HCT116 (cell line): ENCODE measurements at regions not wholly inside any gene's neighbourhood (a gene's known extent, or its start where the extent isn't known, plus 50 kb on each side); places are given as distances from the start of the nearest gene placed in this dataset.

ENCODE experiments used
- ATAC-seq: fragments of 200-7000 bp; cut with Tn5 transposase; 2 replicates; pipeline ENCODE4 v1.9.1; 2020; ENCODE audit warnings: mild to moderate bottlenecking, moderate library complexity
- BruUV-seq: library from RNA; stranded (reverse); fragments of 400-500 nt; replicated peaks from 2 replicates; lab custom pipeline; 2021; lab: Mats Ljungman, UMichigan
- CTCF ChIA-PET: fragments of 300-600 bp; sonication (Branson Sonifier 250); formaldehyde crosslinking; loops from one replicate; lab custom pipeline; 2021; ENCODE audit warnings: antibody characterized with exemption; lab: Charles Lee
- POLR2A ChIA-PET: fragments of 300-600, 350-600 bp; sonication (Branson Sonifier 250); formaldehyde crosslinking; loops from one replicate; lab custom pipeline; 2021; ENCODE audit warnings: antibody characterized with exemption; lab: Charles Lee
- RAD21 ChIA-PET, 2 experiments: fragments of 300-600 bp; sonication (Branson Sonifier 250); formaldehyde crosslinking; loops; one replicate each; lab custom pipeline; 2023; ENCODE audit warnings: low total read pairs in 2 of 2; ENCODE audit not compliant: uncharacterized antibody in 2 of 2, unreplicated experiment in 2 of 2, low non-redundant PET in 1 of 2; lab: Charles Lee
- DNase-seq: peaks from one replicate; pipeline ENCODE4 v3.0.0-alpha.2; 2010; ENCODE audit warnings: low read depth, low spot score
- H2AFZ ChIP-seq: fragments of 200-600 bp; shearing (Covaris generic), sonication (generic); 2 replicates; pipeline ENCODE4 v1.6.1; 2017; ENCODE audit warnings: low read depth, mixed run types, mixed read lengths, antibody characterized with exemption, low read length; ENCODE audit not compliant: poor library complexity, severe bottlenecking
- H3K27ac ChIP-seq: 2 replicates; pipeline ENCODE4 v1.5.1; 2012; ENCODE audit warnings: low read depth, low read length
- H3K27me3 ChIP-seq: fragments of 200-600 bp; sonication (generic); 2 replicates; pipeline ENCODE4 v1.6.1; 2016; ENCODE audit warnings: mixed run types, low read length, mixed read lengths; ENCODE audit not compliant: insufficient read depth
- H3K36me3 ChIP-seq, 2 experiments: fragments of 200-500 bp in 1 of 2; fragments of 200-600 bp in 1 of 2; sonication (Bioruptor generic) in 1 of 2; sonication (generic) in 1 of 2; 2 replicates each; pipeline versions ENCODE4 v1.5.1 to v1.6.1; 2014 to 2016; ENCODE audit warnings: low read length in 2 of 2, inconsistent platforms in 1 of 2, mixed read lengths in 1 of 2, mixed run types in 1 of 2; ENCODE audit not compliant: insufficient read depth in 2 of 2, control insufficient read depth in 1 of 2
- H3K4me1 ChIP-seq, 2 experiments: fragments of 200-600 bp in 1 of 2; sonication (generic) in 1 of 2; 2 replicates each; pipeline versions ENCODE4 v1.5.1 to v1.6.1; 2012 to 2017; ENCODE audit warnings: low read length in 2 of 2, inconsistent platforms in 1 of 2, mild to moderate bottlenecking in 1 of 2, mixed read lengths in 1 of 2, mixed run types in 1 of 2, moderate library complexity in 1 of 2; ENCODE audit not compliant: insufficient read depth in 2 of 2, control insufficient read depth in 1 of 2
- H3K4me2 ChIP-seq: fragments of 200-600 bp; sonication (generic); 2 replicates; pipeline ENCODE4 v1.6.1; 2017; ENCODE audit warnings: mixed run types, low read length, mixed read lengths
- H3K4me3 ChIP-seq, 2 experiments: fragments of 200-600 bp in 1 of 2; sonication (generic) in 1 of 2; replicated peaks in 1 of 2; 2 replicates each; pipeline ENCODE4 v1.5.1; 2011 to 2016; ENCODE audit warnings: low read length in 2 of 2, control low read depth in 1 of 2, low read depth in 1 of 2, mild to moderate bottlenecking in 1 of 2, mixed read lengths in 1 of 2, mixed run types in 1 of 2
- H3K79me2 ChIP-seq: fragments of 200-600 bp; sonication (generic); 2 replicates; pipeline ENCODE4 v1.6.1; 2017; ENCODE audit warnings: mild to moderate bottlenecking, mixed run types, low read length, moderate library complexity, mixed read lengths; ENCODE audit not compliant: insufficient read depth
- H3K9ac ChIP-seq: fragments of 200-600 bp; sonication (generic); 2 replicates; pipeline ENCODE4 v1.6.1; 2016; ENCODE audit warnings: low read length, mixed read lengths
- H3K9me2 ChIP-seq: fragments of 200-600 bp; sonication (generic), shearing (Covaris generic); 2 replicates; pipeline ENCODE4 v1.6.1; 2017; ENCODE audit warnings: mixed run types, mild to moderate bottlenecking, moderate library complexity; ENCODE audit not compliant: insufficient read depth
- H3K9me3 ChIP-seq, 2 experiments: fragments of 200-500 bp in 1 of 2; fragments of 200-600 bp in 1 of 2; sonication (Bioruptor generic) in 1 of 2; sonication (generic) in 1 of 2; 2 replicates each; pipeline ENCODE4 v1.6.1; 2014 to 2017; ENCODE audit warnings: low read length in 2 of 2, mixed read lengths in 2 of 2, inconsistent platforms in 1 of 2, low read depth in 1 of 2, mild to moderate bottlenecking in 1 of 2, mixed run types in 1 of 2, moderate library complexity in 1 of 2; ENCODE audit not compliant: control insufficient read depth in 1 of 2, insufficient read depth in 1 of 2
- H4K20me1 ChIP-seq: fragments of 200-600 bp; sonication (generic), shearing (Covaris generic); 2 replicates; pipeline ENCODE4 v1.6.1; 2017; ENCODE audit warnings: mixed run types, mild to moderate bottlenecking, moderate library complexity; ENCODE audit not compliant: insufficient read depth
- CEBPB ChIP-seq: IDR thresholded peaks from 2 replicates; pipeline ENCODE4 v1.6.1; 2012; ENCODE audit warnings: low read depth
- EGR1 ChIP-seq: IDR thresholded peaks from 2 replicates; pipeline ENCODE4 v1.6.1; 2012; ENCODE audit warnings: low read depth
- ELF1 ChIP-seq: IDR thresholded peaks from 2 replicates; pipeline ENCODE4 v1.6.1; 2012; ENCODE audit warnings: low read depth, borderline replicate concordance
- EZH2phosphoT487 ChIP-seq: fragments of 200-600 bp; IDR thresholded peaks from 2 replicates; pipeline ENCODE4 v1.6.1; 2018; ENCODE audit warnings: antibody characterized with exemption, borderline replicate concordance
- FOSL1 ChIP-seq: IDR thresholded peaks from 2 replicates; pipeline ENCODE4 v1.6.1; 2012; ENCODE audit warnings: low read depth
- JUND ChIP-seq: IDR thresholded peaks from 2 replicates; pipeline ENCODE4 v1.6.1; 2012
- POLR2A ChIP-seq: IDR thresholded peaks from 2 replicates; pipeline ENCODE4 v1.7.0; 2011; ENCODE audit warnings: borderline replicate concordance; ENCODE audit not compliant: insufficient read depth, insufficient read length; ENCODE audit errors: extremely low read depth
- POLR2AphosphoS5 ChIP-seq: IDR thresholded peaks from 2 replicates; pipeline ENCODE4 v1.6.1; 2011; ENCODE audit warnings: mild to moderate bottlenecking, low read depth, low read length, moderate library complexity
- RAD21 ChIP-seq: IDR thresholded peaks from 2 replicates; pipeline ENCODE4 v1.6.1; 2012; ENCODE audit warnings: low read depth, mild to moderate bottlenecking
- REST ChIP-seq: IDR thresholded peaks from 2 replicates; pipeline ENCODE4 v1.6.1; 2012; ENCODE audit warnings: low read depth
- SRF ChIP-seq: IDR thresholded peaks from 2 replicates; pipeline ENCODE4 v1.6.1; 2012; ENCODE audit warnings: low read depth
- intact Hi-C: fragments of 100-400 bp; cut with micrococcal nuclease; formaldehyde crosslinking; loops from 2 replicates; pipeline ENCODE4 v1.10.0; 2022
- TF ChIP-seq, protein P1 (sequence below), 3 experiments: fragments of 200-600 bp in 1 of 3; sonication (generic) in 1 of 3; IDR thresholded peaks in 2 of 3; conservative IDR thresholded peaks in 1 of 3; 2 replicates each; pipeline ENCODE4 v1.5.1; 2012 to 2017; ENCODE audit warnings: low read depth in 2 of 3, low read length in 2 of 3, antibody characterized with exemption in 1 of 3, borderline replicate concordance in 1 of 3, control low read depth in 1 of 3, mild to moderate bottlenecking in 1 of 3, mixed read lengths in 1 of 3, mixed run types in 1 of 3, moderate library complexity in 1 of 3; ENCODE audit not compliant: insufficient read depth in 1 of 3
- TF ChIP-seq, protein P2 (sequence below): IDR thresholded peaks from 2 replicates; pipeline ENCODE4 v1.6.1; 2012

DNA sequence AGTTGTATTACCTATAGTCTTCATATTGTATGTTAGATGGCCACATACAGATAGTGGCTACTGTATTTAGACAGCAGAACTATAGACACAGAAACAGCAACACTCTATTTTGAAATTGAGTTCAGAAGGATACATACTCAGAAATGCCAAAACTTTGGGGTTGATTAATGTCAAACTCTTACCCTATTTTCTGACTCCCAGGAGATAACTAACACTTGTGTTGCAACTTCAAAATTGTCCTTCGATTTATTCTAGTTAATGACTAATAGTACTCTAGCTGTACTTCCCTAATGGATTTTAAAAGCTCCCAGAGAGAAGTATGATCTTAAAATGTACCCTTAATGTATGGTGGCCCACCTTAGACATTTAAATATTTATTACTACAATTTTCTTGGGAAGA is 229.9 kb upstream of the UGT8 start (continued):
- TF ChIP-seq, protein P1, sequence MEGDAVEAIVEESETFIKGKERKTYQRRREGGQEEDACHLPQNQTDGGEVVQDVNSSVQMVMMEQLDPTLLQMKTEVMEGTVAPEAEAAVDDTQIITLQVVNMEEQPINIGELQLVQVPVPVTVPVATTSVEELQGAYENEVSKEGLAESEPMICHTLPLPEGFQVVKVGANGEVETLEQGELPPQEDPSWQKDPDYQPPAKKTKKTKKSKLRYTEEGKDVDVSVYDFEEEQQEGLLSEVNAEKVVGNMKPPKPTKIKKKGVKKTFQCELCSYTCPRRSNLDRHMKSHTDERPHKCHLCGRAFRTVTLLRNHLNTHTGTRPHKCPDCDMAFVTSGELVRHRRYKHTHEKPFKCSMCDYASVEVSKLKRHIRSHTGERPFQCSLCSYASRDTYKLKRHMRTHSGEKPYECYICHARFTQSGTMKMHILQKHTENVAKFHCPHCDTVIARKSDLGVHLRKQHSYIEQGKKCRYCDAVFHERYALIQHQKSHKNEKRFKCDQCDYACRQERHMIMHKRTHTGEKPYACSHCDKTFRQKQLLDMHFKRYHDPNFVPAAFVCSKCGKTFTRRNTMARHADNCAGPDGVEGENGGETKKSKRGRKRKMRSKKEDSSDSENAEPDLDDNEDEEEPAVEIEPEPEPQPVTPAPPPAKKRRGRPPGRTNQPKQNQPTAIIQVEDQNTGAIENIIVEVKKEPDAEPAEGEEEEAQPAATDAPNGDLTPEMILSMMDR (IDR thresholded peaks at IDR 0.05 in 2 of 3, conservative IDR thresholded peaks at IDR 0.05 in 1 of 3; ENCODE audit: borderline replicate concordance in 1 of 3, insufficient read depth in 1 of 3, low read depth in 2 of 3, low read length in 2 of 3), result no peak
- TF ChIP-seq CEBPB (no peak), POLR2A (no peak)
- TF ChIP-seq, all 23 proteins: peak for 0

- no peaks in the 10 kb centered on the region for H4K20me1 ChIP-seq
- TF ChIP-seq ELF1, result no peak
- TF ChIP-seq, protein P2, sequence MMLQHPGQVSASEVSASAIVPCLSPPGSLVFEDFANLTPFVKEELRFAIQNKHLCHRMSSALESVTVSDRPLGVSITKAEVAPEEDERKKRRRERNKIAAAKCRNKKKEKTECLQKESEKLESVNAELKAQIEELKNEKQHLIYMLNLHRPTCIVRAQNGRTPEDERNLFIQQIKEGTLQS, result no peak
- TF ChIP-seq REST, result no peak
- no peak for TF ChIP-seq RAD21
- TF ChIP-seq JUND, result no peak
- TF ChIP-seq EGR1, result no peak
- no peak for TF ChIP-seq SRF
- TF ChIP-seq, protein P1 (IDR thresholded peaks at IDR 0.05 in 2 of 3, conservative IDR thresholded peaks at IDR 0.05 in 1 of 3; ENCODE audit: borderline replicate concordance in 1 of 3, insufficient read depth in 1 of 3, low read depth in 2 of 3, low read length in 2 of 3), result no peak
- no peak for TF ChIP-seq FOSL1
- no peak for TF ChIP-seq POLR2AphosphoS5
- TF ChIP-seq EZH2phosphoT487, result no peak
- ChIA-PET CTCF (no interaction called here), POLR2A (no interaction called here), RAD21 (no interaction called here)
- H2AFZ ChIP-seq, result no peak overlapping the region
- BruUV-seq, result no TSS peak
- no peak overlapping the region for H3K4me3 ChIP-seq
- no peak for DNase-seq
- ATAC-seq, result no peak
- no peaks in the 10 kb centered on the region for H3K27me3 ChIP-seq
- no peak overlapping the region for H3K27ac ChIP-seq
- H3K9ac ChIP-seq, result no peak overlapping the region
- H3K4me1 ChIP-seq, result no peaks in the 10 kb centered on the region
- H3K36me3 ChIP-seq, result no peaks in the 10 kb centered on the region
- no peaks in the 10 kb centered on the region for H3K9me3 ChIP-seq
- intact Hi-C loops, result no loop called here
- no peaks in the 10 kb centered on the region for H3K79me2 ChIP-seq
- H3K9me2 ChIP-seq, result no peaks in the 10 kb centered on the region
- H3K4me2 ChIP-seq, result no peak overlapping the region
Measured at GRCh38 chr4:114373508-114373907, 225.1 kb upstream of the UGT8 start.
